Glutamatergic neuron (in vitro differentiated cells): ENCODE measurements at regions not wholly inside any gene's neighbourhood (a gene's known extent, or its start where the extent isn't known, plus 50 kb on each side); places are given as distances from the start of the nearest gene placed in this dataset.

Experiments
- DNase-seq: peaks from one replicate; pipeline ENCODE4 v3.0.0; 2022
- H3K27ac Mint-ChIP-seq: one replicate; pipeline ENCODE4 v1.8.0; 2020; ENCODE audit warnings: mild to moderate bottlenecking, mixed read lengths, inconsistent platforms; ENCODE audit not compliant: unreplicated experiment
- H3K27me3 Mint-ChIP-seq: one replicate; pipeline ENCODE4 v1.8.0; 2020; ENCODE audit warnings: mild to moderate bottlenecking, moderate library complexity, mixed read lengths, inconsistent platforms; ENCODE audit not compliant: unreplicated experiment
- H3K36me3 Mint-ChIP-seq: one replicate; pipeline ENCODE4 v1.8.0; 2020; ENCODE audit warnings: mild to moderate bottlenecking, mixed read lengths, inconsistent platforms; ENCODE audit not compliant: unreplicated experiment
- H3K4me1 Mint-ChIP-seq: one replicate; pipeline ENCODE4 v1.8.0; 2020; ENCODE audit warnings: mild to moderate bottlenecking, low read depth, mixed read lengths, inconsistent platforms; ENCODE audit not compliant: unreplicated experiment
- H3K4me3 Mint-ChIP-seq: one replicate; pipeline ENCODE4 v1.8.0; 2020; ENCODE audit warnings: mild to moderate bottlenecking, mixed read lengths, inconsistent platforms; ENCODE audit not compliant: unreplicated experiment
- H3K9me3 Mint-ChIP-seq: one replicate; pipeline ENCODE4 v1.8.0; 2020; ENCODE audit warnings: mild to moderate bottlenecking, moderate library complexity, mixed read lengths, inconsistent platforms; ENCODE audit not compliant: unreplicated experiment
- TF ChIP-seq, protein P1 (sequence below): fragments of 200-600 bp; sonication (generic); IDR thresholded peaks from one replicate; pipeline ENCODE4 v1.5.0; 2021; ENCODE audit not compliant: partially characterized antibody, unreplicated experiment

DNA sequence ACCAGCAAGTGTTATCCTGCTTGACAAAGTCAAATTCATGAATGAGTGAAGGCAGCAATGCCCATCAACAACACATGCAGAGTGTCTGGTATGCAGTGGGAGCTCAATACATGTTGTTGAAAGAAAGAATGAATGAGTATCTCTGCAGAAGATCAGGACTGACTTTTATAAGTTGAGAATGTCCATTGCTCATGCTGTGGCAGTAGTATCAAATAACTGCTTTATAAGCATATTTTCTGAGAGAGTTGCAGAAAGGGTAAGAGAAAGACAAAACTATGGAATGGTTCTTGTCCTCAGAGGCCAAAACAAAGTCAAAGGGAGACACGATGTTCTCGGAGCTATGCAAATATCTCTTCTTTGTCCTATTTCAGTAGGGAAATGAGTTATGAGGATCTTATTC lies 288.7 kb downstream of the LMX1A start:
- Mint-ChIP-seq H3K9me3 (no peaks in the 10 kb centered on the region), H3K4me1 (peaks cover 4% of the 10 kb centered on the region), H3K27me3 (no peaks in the 10 kb centered on the region), H3K36me3 (no peaks in the 10 kb centered on the region), H3K4me3 (no peak overlapping the region), H3K27ac (no peak overlapping the region)
- DNase-seq, result no peak
- TF ChIP-seq, protein P1, sequence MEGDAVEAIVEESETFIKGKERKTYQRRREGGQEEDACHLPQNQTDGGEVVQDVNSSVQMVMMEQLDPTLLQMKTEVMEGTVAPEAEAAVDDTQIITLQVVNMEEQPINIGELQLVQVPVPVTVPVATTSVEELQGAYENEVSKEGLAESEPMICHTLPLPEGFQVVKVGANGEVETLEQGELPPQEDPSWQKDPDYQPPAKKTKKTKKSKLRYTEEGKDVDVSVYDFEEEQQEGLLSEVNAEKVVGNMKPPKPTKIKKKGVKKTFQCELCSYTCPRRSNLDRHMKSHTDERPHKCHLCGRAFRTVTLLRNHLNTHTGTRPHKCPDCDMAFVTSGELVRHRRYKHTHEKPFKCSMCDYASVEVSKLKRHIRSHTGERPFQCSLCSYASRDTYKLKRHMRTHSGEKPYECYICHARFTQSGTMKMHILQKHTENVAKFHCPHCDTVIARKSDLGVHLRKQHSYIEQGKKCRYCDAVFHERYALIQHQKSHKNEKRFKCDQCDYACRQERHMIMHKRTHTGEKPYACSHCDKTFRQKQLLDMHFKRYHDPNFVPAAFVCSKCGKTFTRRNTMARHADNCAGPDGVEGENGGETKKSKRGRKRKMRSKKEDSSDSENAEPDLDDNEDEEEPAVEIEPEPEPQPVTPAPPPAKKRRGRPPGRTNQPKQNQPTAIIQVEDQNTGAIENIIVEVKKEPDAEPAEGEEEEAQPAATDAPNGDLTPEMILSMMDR, result no peak

GRCh38 chr1:165063181-165063965 lies 293.1 kb downstream of the LMX1A start:
- TF ChIP-seq, protein P1, result no peak
- H3K36me3 Mint-ChIP-seq, result no peaks in the 10 kb centered on the region
- no peaks in the 10 kb centered on the region for H3K4me1 Mint-ChIP-seq
- no peak for DNase-seq
- peaks cover under 1% of the 10 kb centered on the region for H3K27me3 Mint-ChIP-seq
- no peak overlapping the region for H3K27ac Mint-ChIP-seq
- H3K4me3 Mint-ChIP-seq, result no peak overlapping the region
- no peaks in the 10 kb centered on the region for H3K9me3 Mint-ChIP-seq

GRCh38 chr1:165062346-165062745 lies 294.2 kb downstream of the LMX1A start:
- no peak overlapping the region for H3K27ac Mint-ChIP-seq
- peaks cover 2% of the 10 kb centered on the region for H3K27me3 Mint-ChIP-seq
- H3K4me1 Mint-ChIP-seq, result no peaks in the 10 kb centered on the region
- H3K36me3 Mint-ChIP-seq, result no peaks in the 10 kb centered on the region
- TF ChIP-seq, protein P1, result no peak
- no peak for DNase-seq
- H3K9me3 Mint-ChIP-seq, result no peaks in the 10 kb centered on the region
- no peak overlapping the region for H3K4me3 Mint-ChIP-seq

GRCh38 chr1:165060285-165060793 lies 296.2 kb downstream of the LMX1A start:
- H3K27me3 Mint-ChIP-seq, result peaks cover 2% of the 10 kb centered on the region
- no peak overlapping the region for H3K4me3 Mint-ChIP-seq
- no peaks in the 10 kb centered on the region for H3K4me1 Mint-ChIP-seq
- no peaks in the 10 kb centered on the region for H3K9me3 Mint-ChIP-seq
- TF ChIP-seq, protein P1, result no peak
- DNase-seq, result no peak
- H3K27ac Mint-ChIP-seq, result no peak overlapping the region
- H3K36me3 Mint-ChIP-seq, result no peaks in the 10 kb centered on the region

- Mint-ChIP-seq H3K9me3 (no peaks in the 10 kb centered on the region), H3K4me3 (no peak overlapping the region), H3K27me3 (peaks cover 2% of the 10 kb centered on the region), H3K4me1 (peaks cover 4% of the 10 kb centered on the region), H3K27ac (no peak overlapping the region), H3K36me3 (no peaks in the 10 kb centered on the region)
- TF ChIP-seq, protein P1, result no peak
- no peak for DNase-seq
Measured at GRCh38 chr1:165057956-165058355, 298.6 kb downstream of the LMX1A start.
